ENCODE measurements at regions not wholly inside any gene's neighbourhood (a gene's known extent, or its start where the extent isn't known, plus 50 kb on each side); places are given as distances from the start of the nearest gene placed in this dataset.

- TF ChIP-seq EZH2 (IDR thresholded peaks at IDR 0.05; ENCODE audit: insufficient read depth, poor library complexity, severe bottlenecking): no peak
- TF ChIP-seq EZH2phosphoT487 (IDR thresholded peaks at IDR 0.05; ENCODE audit: insufficient read depth, low read depth): no peak
Observed at GRCh38 chr16:77049577-77049976, 141.4 kb upstream of the MON1B start.
